ENCODE measurements at regions not wholly inside any gene's neighbourhood (a gene's known extent, or its start where the extent isn't known, plus 50 kb on each side); places are given as distances from the start of the nearest gene placed in this dataset.

DNA sequence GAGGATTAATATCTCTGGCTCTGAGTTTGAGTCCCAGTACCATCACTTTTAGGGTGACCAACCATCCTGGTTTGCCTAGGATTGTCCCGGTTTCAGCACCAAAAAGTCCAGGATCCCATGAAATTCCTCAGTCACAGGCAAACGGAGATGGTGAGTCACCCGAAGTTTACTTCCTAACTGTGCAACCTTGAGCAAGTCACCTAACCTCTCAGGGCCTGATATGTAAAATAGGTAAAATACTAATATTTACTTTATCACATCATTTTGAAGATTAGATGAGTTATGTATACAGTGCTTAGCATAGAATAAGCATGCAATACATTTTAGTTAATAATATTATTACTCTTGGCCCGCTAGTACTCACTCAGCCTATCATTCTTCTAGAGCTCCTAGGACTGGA is 91.1 kb upstream of the KCNMB2 start:
- no peak for DNase-seq (ENCODE audit: insufficient read length, low spot score)
- no peak for FAIRE-seq
- TF ChIP-seq CTCF (IDR thresholded peaks at IDR 0.05; ENCODE audit: insufficient read depth, missing control alignments): no peak

DNA sequence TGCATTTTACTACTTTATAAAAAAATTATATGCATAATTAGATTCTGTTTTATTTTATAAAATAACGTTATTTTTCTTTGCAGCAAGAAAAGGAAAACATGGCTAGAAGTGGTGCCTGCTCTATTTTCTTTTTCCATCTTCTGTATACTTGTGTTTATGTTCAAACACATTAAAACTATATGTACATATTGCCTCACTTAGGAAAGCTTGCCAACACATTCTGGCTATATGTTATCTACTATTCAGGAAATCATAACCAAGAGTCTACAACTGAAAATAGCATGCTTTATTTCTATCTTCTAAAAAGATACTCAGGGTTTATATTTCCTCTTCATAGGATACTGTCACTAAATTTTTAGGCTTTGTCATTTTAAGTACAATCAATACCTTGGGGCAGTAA is 90.2 kb upstream of the KCNMB2 start:
- DNase-seq (ENCODE audit: insufficient read length, low spot score): no peak
- no peak for TF ChIP-seq CTCF (IDR thresholded peaks at IDR 0.05; ENCODE audit: insufficient read depth, missing control alignments)
- no peak for FAIRE-seq

DNA sequence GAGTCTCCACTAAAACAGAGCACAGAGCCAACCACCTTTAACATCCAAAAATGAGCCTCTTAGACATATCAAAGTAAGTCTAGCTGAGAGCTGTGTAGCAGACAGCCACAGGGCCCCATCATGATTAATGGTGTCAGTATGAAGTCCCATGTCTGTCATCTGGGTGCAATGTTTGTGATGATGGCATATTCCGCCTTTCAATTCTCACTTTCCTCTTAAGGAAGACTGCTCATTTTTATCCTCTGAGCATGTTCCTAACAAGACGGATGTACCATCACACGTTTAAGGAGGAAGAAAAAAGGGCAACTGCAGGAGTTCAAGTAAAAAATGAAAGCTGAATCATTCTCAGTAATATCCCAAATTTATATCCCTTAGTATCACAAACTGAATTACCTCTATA is 85.8 kb upstream of the KCNMB2 start:
- FAIRE-seq: no peak
- DNase-seq (ENCODE audit: insufficient read length, low spot score): no peak
- TF ChIP-seq CTCF (IDR thresholded peaks at IDR 0.05; ENCODE audit: insufficient read depth, missing control alignments): no peak

DNA sequence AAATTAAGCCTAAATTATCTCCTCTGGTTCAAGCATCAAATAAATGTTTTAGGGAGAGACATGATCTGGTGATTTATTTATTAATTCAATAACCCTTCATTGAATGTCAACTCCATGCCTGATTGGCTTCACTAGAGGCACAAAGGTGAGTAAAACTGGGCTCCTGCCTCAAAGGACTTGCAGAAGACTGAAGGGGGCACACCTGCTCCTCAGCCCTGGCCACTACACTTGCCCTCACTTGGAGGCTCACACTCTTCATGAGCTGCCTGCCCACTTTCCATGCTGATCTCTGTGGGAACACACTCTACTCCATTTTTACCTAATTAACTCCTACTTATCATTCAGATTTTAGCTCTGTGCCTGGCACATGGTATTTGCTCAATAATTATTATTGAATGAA is 84.4 kb upstream of the KCNMB2 start:
- no peak for TF ChIP-seq CTCF (IDR thresholded peaks at IDR 0.05; ENCODE audit: insufficient read depth, missing control alignments)
- no peak for DNase-seq (ENCODE audit: insufficient read length, low spot score)
- FAIRE-seq: no peak

GRCh38 chr3:178454726-178455125 is 81.5 kb upstream of the KCNMB2 start:
- DNase-seq (ENCODE audit: insufficient read length, low spot score): no peak
- FAIRE-seq: no peak
- TF ChIP-seq CTCF (IDR thresholded peaks at IDR 0.05; ENCODE audit: insufficient read depth, missing control alignments): no peak

GRCh38 chr3:178455226-178455625 is 81.0 kb upstream of the KCNMB2 start:
- no peak for FAIRE-seq
- no peak for DNase-seq (ENCODE audit: insufficient read length, low spot score)
- no peak for TF ChIP-seq CTCF (IDR thresholded peaks at IDR 0.05; ENCODE audit: insufficient read depth, missing control alignments)

GRCh38 chr3:178455946-178456345 is 80.3 kb upstream of the KCNMB2 start:
- no peak for TF ChIP-seq CTCF (IDR thresholded peaks at IDR 0.05; ENCODE audit: insufficient read depth, missing control alignments)
- FAIRE-seq (no peak), DNase-seq (ENCODE audit: insufficient read length, low spot score) (no peak)
